GM12874 (cell line): ENCODE measurements at regions not wholly inside any gene's neighbourhood (a gene's known extent, or its start where the extent isn't known, plus 50 kb on each side); places are given as distances from the start of the nearest gene placed in this dataset.

Experiments
- CTCF ChIP-seq: IDR thresholded peaks from 2 replicates; pipeline ENCODE4 v1.5.1; 2011; ENCODE audit warnings: low read depth, mild to moderate bottlenecking, control low read depth, low read length, moderate library complexity; ENCODE audit not compliant: insufficient read depth

DNA sequence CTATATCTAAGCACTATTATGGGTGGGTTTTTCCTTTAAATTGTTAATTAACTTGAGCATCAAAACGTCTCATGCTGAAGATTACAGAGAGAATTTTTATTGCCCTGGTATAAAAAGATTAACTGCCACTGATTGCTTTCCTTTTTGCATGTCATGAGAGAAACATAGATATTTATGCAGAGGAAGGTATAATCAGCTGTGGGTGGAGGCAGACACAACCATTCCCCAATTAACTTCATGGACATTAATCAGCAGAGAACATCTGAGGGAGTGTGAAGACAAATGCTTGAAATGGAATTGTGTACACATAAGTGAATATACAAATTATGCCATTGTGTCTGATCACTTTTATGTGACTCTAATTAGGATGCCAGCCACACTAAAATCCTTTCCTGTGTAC is 115.2 kb upstream of the CPHXL start:
- no peak for TF ChIP-seq CTCF

GRCh38 chr16:75847172-75847571 is 120.9 kb upstream of the CPHXL start:
- TF ChIP-seq CTCF: no peak

GRCh38 chr16:75854152-75854551 is 127.9 kb upstream of the CPHXL start:
- no peak for TF ChIP-seq CTCF

- TF ChIP-seq CTCF: no peak
Observed at GRCh38 chr16:75860326-75861053, 134.2 kb upstream of the CPHXL start.

DNA sequence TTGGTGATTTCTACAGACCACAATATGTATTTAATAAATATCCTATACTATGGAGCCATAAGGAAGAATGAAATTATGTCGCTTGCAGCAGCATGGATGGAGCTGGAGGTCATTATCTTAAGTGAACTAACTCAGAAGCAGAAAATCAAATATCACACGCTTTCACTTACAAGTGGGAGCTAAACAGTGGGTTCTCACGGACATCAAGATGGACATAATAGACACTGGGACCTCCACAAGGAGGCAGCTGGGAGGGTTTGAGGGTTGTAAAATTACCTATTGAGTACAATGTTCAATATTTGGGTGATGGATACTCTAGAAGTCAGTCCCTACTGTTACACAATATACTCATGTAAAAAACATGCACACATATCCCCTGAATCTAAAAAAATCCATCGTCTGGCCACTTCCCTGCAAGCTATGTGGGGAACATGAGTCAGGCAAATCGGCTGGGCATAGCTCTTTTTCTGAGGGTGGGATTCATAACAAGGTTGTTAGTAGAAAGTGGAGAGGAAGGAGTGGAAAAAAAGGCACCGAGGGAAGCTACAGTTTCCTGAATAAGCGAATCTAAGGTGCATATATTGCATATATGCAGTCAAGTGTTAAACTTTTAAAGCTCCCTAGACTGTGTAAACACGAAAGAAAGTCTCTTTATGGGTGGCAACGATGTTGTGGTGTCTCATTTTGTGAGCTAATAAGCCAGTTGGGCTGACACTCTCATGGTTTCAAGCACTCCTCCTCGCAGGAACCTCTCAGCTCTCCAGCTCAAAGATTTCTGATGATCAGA is 135.2 kb upstream of the CPHXL start:
- no peak for TF ChIP-seq CTCF

- TF ChIP-seq CTCF: no peak
Observed at GRCh38 chr16:75862098-75862386, 135.8 kb upstream of the CPHXL start.

GRCh38 chr16:75864243-75864642 is 138.0 kb upstream of the CPHXL start:
- TF ChIP-seq CTCF: no peak
